Mesodermal cell (in vitro differentiated cells): ENCODE measurements at regions not wholly inside any gene's neighbourhood (a gene's known extent, or its start where the extent isn't known, plus 50 kb on each side); places are given as distances from the start of the nearest gene placed in this dataset.
"Not testable (repeated sequence)": the region's sequence is repeated elsewhere in the genome, so short reads cannot be mapped to it uniquely, and the experiment has no call there.

Source experiments
- H3K27ac ChIP-seq: 2 replicates; pipeline ENCODE4 v1.7.0; 2013; ENCODE audit warnings: mild to moderate bottlenecking, low read depth, low read length, moderate library complexity; ENCODE audit not compliant: severe bottlenecking
- H3K36me3 ChIP-seq: 2 replicates; pipeline ENCODE4 v1.7.1; 2013; ENCODE audit warnings: mild to moderate bottlenecking, low read length, moderate library complexity; ENCODE audit not compliant: control insufficient read depth, insufficient read depth
- H3K4me1 ChIP-seq: one replicate; pipeline ENCODE4 v1.7.1; 2013; ENCODE audit warnings: mild to moderate bottlenecking, low read length; ENCODE audit not compliant: insufficient read depth, control insufficient read depth, poor library complexity, severe bottlenecking
- H3K4me3 ChIP-seq: 2 replicates; pipeline ENCODE4 v1.7.0; 2013; ENCODE audit warnings: low read length, control low read depth, mild to moderate bottlenecking; ENCODE audit not compliant: insufficient read depth, poor library complexity, severe bottlenecking; ENCODE audit errors: extremely low read depth
- H3K9me3 ChIP-seq: 2 replicates; pipeline ENCODE4 v1.7.1; 2013; ENCODE audit warnings: mild to moderate bottlenecking, low read length, moderate library complexity; ENCODE audit not compliant: control insufficient read depth
- WGBS, 2 experiments: methylation state at CpG; one replicate each; pipeline ENCODE4 v1.1.5; 2013; ENCODE audit warnings: missing lambda C conversion rate in 2 of 2; ENCODE audit not compliant: insufficient coverage in 2 of 2; 5-methylcytosine and 5-hydroxymethylcytosine counted together

DNA sequence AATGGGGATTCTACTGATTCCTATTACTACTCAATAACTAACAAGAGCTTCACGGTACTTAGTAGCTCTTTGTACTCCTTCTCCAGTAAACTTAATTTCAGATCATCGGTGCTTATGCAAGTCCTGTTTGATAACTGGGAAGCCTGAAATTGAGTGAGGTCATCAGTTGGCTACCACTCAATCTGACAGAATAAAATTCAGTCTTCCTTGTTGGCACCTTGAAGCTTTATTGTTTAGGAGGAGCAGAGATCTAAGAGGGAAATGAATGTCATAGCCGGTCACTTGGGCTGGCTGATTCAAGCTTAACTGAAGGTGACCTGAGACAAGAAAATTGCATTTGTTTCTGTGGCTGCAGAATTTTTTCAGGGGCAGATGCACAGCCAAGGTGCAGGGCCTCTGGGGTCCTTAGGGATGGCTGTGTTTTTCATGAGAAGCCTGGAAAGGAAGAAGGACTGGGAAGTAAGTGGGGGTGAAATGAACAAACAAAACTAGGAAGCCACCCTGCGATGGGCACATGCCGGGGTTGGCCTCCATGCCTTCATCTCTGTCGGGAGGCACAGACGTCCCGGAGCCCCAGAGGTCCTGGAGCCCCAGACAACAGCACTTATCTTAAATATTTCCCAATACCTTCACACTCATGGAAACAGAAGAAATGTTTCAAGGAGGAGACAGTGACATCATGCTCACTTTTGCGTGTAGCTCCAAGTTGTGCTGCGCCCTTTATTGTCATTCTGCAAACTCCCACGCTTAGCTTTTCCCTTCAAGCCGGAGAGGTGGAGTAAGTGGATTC is 85.0 kb upstream of the KIF5B start:
- Histone ChIP-seq H3K4me1 (peaks cover 20% of the 10 kb centered on the region), H3K27ac (no peak overlapping the region), H3K4me3 (no peak overlapping the region), H3K9me3 (no peaks in the 10 kb centered on the region), H3K36me3 (no peaks in the 10 kb centered on the region)
- 92% methylated on average over 6 to 8 of the region's 12 CpGs for WGBS, 2 experiments

DNA sequence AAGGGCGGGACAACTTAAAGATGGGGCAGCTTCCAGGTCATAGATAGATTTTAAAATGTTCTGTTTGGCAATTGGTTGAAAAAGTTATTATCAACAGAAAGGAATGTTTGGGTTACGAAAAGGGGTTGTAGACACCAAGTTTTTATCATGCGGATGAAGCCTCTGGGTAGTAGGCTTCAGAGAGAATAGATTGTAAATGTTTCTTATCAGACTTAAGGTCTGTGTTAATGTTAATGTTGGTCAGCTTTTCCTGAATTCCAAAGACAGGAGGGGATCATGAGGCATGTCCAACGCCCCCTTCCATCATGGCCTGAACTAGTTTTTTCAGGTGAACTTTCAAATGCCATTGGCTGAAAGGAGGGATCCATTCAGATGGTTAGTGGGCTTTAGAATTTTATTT is 84.2 kb upstream of the KIF5B start:
- Histone ChIP-seq H3K36me3 (no peaks in the 10 kb centered on the region), H3K9me3 (no peaks in the 10 kb centered on the region), H3K4me3 (no peak overlapping the region), H3K27ac (no peak overlapping the region), H3K4me1 (peaks cover 20% of the 10 kb centered on the region)
- 81 to 92% methylated on average over 3 to 4 of the region's 4 CpGs for WGBS, 2 experiments

DNA sequence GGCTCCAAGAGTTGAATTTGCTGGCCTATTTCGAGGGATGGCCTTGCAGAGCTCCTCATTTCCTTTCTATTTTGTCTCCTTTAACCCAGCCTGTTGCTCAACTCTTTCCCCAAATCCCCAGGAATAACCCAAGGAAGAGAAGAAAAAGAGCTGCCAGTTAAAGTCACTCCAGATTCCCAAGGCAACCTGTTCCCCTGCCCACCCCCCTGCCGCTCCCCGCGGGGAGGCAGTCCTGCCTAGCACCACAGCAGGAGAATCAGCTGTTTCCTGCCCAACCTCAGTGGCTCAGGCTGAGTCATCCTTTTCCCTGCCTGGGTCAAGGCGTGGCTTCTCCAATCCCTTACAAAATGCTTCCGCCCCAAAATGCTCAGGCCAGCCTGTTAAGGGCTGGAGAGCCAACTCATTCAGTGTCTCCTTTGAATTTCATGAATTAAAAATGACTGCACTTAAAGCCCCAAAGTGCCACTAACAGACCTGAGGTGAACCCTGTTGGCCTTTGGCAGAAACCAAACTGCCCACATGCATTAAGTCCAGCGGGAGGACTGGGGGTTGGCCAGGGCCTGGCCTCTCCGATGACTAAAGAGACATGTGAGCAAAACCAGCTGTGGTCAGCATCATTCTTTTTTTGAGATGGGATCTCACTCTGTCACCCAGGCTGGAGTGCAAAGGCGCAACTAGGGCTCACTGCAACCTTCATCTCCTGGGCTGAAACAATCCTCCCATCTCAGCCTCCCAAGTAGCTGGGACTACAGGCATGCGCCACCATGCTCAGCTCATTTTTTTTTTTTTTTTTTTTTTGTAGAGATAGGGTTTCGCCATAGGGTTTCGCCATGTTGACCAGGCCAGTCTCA is 83.2 kb upstream of the KIF5B start:
- Histone ChIP-seq H3K4me3 (no peak overlapping the region), H3K27ac (peak overlapping the region; percentile 91)

DNA sequence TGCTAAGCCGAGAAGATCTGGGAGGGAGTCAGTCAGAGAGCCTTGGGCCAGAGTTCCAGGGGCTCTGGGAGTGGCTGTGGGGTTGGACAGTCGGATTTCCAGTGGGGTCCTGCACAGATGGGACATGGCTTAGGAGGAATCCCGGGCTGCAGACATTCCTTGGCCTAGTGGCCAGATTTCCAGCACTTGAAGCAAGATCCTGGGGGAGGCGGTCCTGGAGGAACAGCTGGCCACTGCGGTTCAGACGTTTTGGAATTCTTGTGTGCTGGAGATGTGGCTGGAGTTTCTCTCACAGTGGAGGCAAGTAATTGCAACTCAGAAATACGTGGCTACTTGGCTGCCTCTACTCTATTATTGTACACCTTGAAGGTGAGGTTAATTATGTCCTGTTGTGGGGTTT is 80.7 kb upstream of the KIF5B start:
- H3K9me3 ChIP-seq, H3K36me3 ChIP-seq, H3K4me3 ChIP-seq, H3K27ac ChIP-seq: not testable (repeated sequence)
- WGBS, 2 experiments: 77 to 79% methylated on average over 5 to 6 of the region's 7 CpGs
- peaks cover 20% of the 10 kb centered on the region for H3K4me1 ChIP-seq

More for the DNA sequence above, 83.2 kb upstream of the KIF5B start:
- Histone ChIP-seq H3K9me3 (no peaks in the 10 kb centered on the region), H3K36me3 (no peaks in the 10 kb centered on the region), H3K4me1 (peaks cover 20% of the 10 kb centered on the region)
- 20 to 32% methylated on average over 8 of the region's 12 CpGs for WGBS, 2 experiments

DNA sequence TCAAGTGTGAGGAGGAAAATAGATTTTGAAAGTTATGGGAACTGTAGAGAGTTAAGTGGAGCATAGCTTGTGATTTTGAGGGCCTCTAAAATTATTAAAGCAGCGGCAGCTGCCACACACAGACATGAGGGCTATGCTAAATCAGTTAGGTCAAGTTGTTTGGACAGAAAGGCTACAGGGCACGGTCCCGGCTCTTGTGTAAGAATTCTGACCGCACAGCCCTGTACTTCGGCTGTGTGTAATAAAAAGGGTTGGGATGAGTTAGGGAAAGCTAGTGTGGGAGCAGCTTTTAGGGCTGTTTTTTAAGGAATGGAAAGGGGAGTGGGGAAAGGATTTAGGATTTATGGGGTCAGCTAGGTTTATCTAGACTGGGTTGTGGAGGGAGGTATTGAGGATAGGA is 79.6 kb upstream of the KIF5B start:
- not testable (repeated sequence) for H3K27ac ChIP-seq, H3K9me3 ChIP-seq

DNA sequence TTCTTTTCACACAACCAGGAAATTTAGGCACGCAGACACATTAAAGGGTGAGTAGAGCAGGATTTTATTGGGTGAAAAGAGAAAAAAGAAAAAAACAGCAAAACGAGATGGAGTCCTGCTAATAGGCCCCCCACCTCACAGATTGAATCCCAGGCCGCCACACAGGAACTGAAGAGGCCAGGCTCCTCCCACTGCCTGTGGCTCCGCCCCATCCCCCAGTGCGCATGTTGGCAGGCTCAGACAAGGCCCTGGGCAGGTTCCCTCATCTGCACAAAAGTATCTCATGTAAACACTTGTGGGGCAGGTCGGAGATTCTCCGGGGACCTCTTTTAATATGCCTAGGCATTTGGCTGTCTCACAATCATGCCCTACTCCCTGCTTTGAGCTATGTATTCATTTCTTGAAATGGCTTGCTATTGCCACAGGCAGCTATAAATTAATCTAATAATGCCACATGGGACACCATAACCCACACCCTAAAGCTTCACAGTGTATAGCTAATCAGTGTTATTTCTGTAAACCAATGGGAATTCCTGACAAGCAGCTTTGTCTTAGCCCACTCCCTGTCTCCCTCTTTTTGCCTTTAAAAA is 76.2 kb upstream of the KIF5B start:
- Histone ChIP-seq H3K36me3 (no peaks in the 10 kb centered on the region), H3K27ac (no peak overlapping the region), H3K9me3 (no peaks in the 10 kb centered on the region), H3K4me1 (peaks cover 7% of the 10 kb centered on the region), H3K4me3 (no peak overlapping the region)
- WGBS, 2 experiments: 86 to 98% methylated on average over 5 to 7 of the region's 7 CpGs

More for the DNA sequence above, 79.6 kb upstream of the KIF5B start:
- H3K36me3 ChIP-seq, H3K4me3 ChIP-seq: not testable (repeated sequence)
- H3K4me1 ChIP-seq: peaks cover 22% of the 10 kb centered on the region
- 92 to 96% methylated on average over 5 of the region's 5 CpGs for WGBS, 2 experiments

DNA sequence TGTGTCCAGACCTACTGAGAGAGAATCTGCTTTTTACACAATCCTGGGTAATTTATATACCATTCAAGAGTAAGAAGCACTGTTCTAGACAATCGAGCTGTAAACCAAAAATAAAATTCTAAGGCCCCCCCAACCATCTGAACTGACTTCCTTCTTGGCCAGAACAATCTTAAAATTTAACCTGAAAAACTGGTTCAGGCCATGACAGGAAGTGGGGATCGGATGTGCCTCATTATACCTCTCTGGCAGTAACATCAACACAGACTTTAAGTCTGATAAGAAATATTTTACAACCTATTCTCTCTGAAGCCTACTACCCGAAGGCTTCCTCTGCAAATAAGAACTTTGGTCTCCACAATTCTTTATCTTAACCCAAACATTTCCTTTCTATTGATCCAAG is 75.2 kb upstream of the KIF5B start:
- H3K27ac ChIP-seq: no peak overlapping the region
- peaks cover 7% of the 10 kb centered on the region for H3K4me1 ChIP-seq
- WGBS, 2 experiments: 69% methylated on average over 1 to 3 of the region's 3 CpGs
- H3K36me3 ChIP-seq: no peaks in the 10 kb centered on the region
- H3K9me3 ChIP-seq: no peaks in the 10 kb centered on the region
- no peak overlapping the region for H3K4me3 ChIP-seq

DNA sequence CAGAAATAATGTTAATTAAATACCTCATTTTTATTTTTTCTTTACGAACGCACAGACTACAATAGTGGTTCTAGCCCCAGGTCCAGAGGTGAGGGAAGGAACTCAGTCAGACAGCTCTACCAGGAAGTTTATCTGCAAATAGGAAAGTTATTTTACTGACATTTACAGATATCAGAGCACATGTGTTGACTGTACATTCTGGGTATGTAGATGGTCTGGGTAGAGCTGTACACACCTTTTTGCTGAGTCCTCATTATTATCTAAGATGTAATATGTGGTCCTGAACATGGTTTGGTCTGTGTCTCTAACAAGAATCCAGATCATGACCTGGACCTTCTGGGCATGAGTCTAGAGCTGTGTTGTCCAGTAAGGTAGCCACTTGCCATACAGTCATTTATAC is 74.6 kb upstream of the KIF5B start:
- no peaks in the 10 kb centered on the region for H3K9me3 ChIP-seq
- no peak overlapping the region for H3K4me3 ChIP-seq
- H3K36me3 ChIP-seq: no peaks in the 10 kb centered on the region
- H3K4me1 ChIP-seq: peaks cover 7% of the 10 kb centered on the region
- no CpG with 5 or more reads among the region's 2 CpGs for WGBS, 2 experiments
- H3K27ac ChIP-seq: no peak overlapping the region

DNA sequence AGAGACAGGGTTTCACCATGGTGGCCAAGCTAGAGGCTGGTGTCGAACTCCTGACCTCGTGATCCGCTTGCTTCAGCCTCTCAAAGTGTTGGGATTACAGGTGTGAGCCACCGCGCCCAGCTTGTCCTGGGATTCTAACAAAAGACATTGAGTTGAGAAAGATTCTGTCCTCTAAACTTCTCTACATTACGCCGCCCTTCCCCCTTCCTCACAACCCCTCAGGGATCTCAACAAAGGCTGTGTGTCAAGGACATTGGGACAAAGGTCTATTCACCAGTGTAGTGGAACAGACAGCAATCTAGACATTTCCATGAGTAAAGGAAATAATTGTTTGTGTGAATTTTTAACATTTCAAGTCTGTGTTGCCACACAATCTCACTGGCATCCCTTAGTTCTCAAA is 68.8 kb upstream of the KIF5B start:
- Histone ChIP-seq H3K36me3 (no peaks in the 10 kb centered on the region), H3K4me1 (peaks cover 8% of the 10 kb centered on the region), H3K27ac (peak overlapping the region; percentile 29), H3K4me3 (no peak overlapping the region), H3K9me3 (peaks cover 6% of the 10 kb centered on the region)
- 91 to 100% methylated on average over 4 to 5 of the region's 7 CpGs for whole genome bisulfite sequencing, 2 experiments

DNA sequence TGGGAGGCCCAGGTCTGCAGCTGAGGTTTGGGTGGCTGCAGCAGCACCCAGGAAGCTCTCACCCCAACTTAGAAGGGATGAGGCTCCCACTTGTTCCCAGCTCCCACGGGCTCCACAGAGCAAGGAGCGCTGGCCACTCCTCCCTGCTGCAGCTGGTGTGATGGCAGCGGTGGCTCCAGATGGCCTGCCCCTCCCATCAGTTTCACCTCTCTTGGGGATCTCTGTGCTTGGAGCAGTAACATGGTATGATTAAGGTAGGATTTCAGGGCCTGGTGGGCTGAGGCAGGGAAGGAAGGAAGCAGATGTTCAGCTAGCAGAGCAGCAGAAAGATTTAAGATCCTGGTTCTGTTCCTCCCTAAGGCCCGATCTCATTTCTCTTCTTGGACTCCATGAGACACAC is 66.8 kb upstream of the KIF5B start:
- peaks cover 8% of the 10 kb centered on the region for H3K4me1 ChIP-seq
- WGBS, 2 experiments: 98 to 100% methylated on average over 2 to 4 of the region's 4 CpGs
- no peaks in the 10 kb centered on the region for H3K36me3 ChIP-seq
- no peak overlapping the region for H3K4me3 ChIP-seq
- H3K27ac ChIP-seq: no peak overlapping the region
- H3K9me3 ChIP-seq: peaks cover 6% of the 10 kb centered on the region
